HL-60 (cell line): ENCODE measurements at regions not wholly inside any gene's neighbourhood (a gene's known extent, or its start where the extent isn't known, plus 50 kb on each side); places are given as distances from the start of the nearest gene placed in this dataset.

Experiments used
- DNase-seq, 2 experiments: peaks; one replicate each; pipeline ENCODE4 v3.0.0-alpha.2; 2010 to 2020; ENCODE audit warnings: low read depth in 1 of 2, low spot score in 1 of 2
- H3K27ac ChIP-seq: fragments of 250-450 bp; sonication (Bioruptor Pico); replicated peaks from 2 replicates; pipeline ENCODE4 v1.5.1; 2020; ENCODE audit warnings: mild to moderate bottlenecking, moderate library complexity
- H3K27me3 ChIP-seq: fragments of 250-450 bp; sonication (Bioruptor Pico); 2 replicates; pipeline ENCODE4 v1.5.1; 2021; ENCODE audit warnings: mild to moderate bottlenecking, moderate library complexity; ENCODE audit not compliant: insufficient read depth, poor library complexity, severe bottlenecking
- H3K4me3 ChIP-seq: replicated peaks from 2 replicates; pipeline ENCODE4 v1.5.1; 2011; ENCODE audit warnings: mild to moderate bottlenecking, control low read depth, low read length; ENCODE audit not compliant: insufficient read depth
- CTCF ChIP-seq: IDR thresholded peaks from one replicate; pipeline ENCODE4 v1.5.1; 2011; ENCODE audit warnings: low read length, control low read depth, inconsistent platforms; ENCODE audit not compliant: insufficient read depth
- GABPA ChIP-seq: IDR thresholded peaks from 2 replicates; pipeline ENCODE4 v1.6.1; 2012; ENCODE audit warnings: low read depth
- POLR2AphosphoS5 ChIP-seq: IDR thresholded peaks from 2 replicates; pipeline ENCODE4 v1.6.1; 2012; ENCODE audit warnings: low read depth
- REST ChIP-seq: IDR thresholded peaks from 2 replicates; pipeline ENCODE4 v1.6.1; 2012; ENCODE audit warnings: low read depth; ENCODE audit not compliant: insufficient replicate concordance
- SPI1 ChIP-seq: IDR thresholded peaks from 2 replicates; pipeline ENCODE4 v1.6.1; 2012; ENCODE audit warnings: low read depth, mild to moderate bottlenecking, borderline replicate concordance

GRCh38 chr2:176854878-176855277 is 357.7 kb upstream of the HNRNPA3 start:
- peaks cover 2% of the 10 kb centered on the region for H3K27me3 ChIP-seq
- no peak for DNase-seq
- no peak overlapping the region for H3K4me3 ChIP-seq
- no peak for TF ChIP-seq GABPA
- TF ChIP-seq CTCF = no peak
- TF ChIP-seq POLR2AphosphoS5 = no peak
- no peak for TF ChIP-seq SPI1
- no peak for TF ChIP-seq REST
- no peak overlapping the region for H3K27ac ChIP-seq

- TF ChIP-seq POLR2AphosphoS5 = no peak
- no peak for TF ChIP-seq SPI1
- Histone ChIP-seq H3K4me3 (no peak overlapping the region), H3K27ac (no peak overlapping the region), H3K27me3 (peaks cover 2% of the 10 kb centered on the region)
- no peak for DNase-seq
These were observed 355.9 kb upstream of the HNRNPA3 start for GRCh38 chr2:176856683-176857082.

- Histone ChIP-seq H3K27me3 (peaks cover 2% of the 10 kb centered on the region), H3K4me3 (no peak overlapping the region), H3K27ac (no peak overlapping the region)
- no peak for DNase-seq
- TF ChIP-seq SPI1 (peak; percentile 8; the same call in 1 of the 2 replicates), GABPA (no peak)
These were observed 347.3 kb upstream of the HNRNPA3 start for GRCh38 chr2:176865336-176865735.

DNA sequence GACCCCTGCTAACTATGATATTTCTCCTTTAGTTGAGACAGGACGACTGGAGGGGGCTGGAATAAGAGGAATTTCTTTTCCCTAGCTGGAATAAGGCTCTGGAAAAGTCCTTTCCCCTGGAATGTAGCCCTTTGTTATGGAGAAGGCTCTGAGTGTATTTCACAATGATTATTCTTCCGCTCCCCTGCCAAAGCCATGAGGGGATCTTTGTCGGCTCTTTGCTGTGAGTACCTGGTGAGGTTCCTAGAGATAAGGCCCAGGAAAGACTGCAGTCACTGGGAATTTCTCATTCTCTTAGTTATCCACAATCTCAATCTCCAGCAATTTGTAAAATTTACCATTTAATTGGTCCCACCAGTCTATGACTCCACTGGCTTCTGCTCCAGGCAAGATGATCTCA is 340.2 kb upstream of the HNRNPA3 start:
- no peaks in the 10 kb centered on the region for H3K27me3 ChIP-seq
- TF ChIP-seq GABPA (no peak), SPI1 (no peak), POLR2AphosphoS5 (no peak), CTCF (no peak), REST (no peak)
- DNase-seq = no peak
- no peak overlapping the region for H3K4me3 ChIP-seq
- H3K27ac ChIP-seq = no peak overlapping the region

DNA sequence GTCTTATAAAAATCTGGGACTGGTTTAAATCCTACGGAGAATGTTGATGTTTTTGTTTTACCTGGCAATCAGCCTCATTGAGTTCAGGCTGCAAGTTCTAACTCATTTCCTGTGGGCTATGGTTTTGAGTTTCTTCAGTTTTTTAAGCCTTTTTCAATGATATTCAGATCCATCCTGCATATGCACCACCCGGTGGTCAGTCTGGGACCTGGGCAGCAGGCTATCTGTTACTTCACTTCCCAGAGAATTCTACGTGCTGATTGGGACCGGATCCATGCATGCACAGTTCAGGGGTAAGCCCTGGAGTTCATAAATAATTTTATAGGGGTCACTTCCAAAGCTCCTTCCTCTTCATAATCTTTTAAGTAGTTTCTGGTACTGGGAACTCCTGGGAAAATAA is 339.2 kb upstream of the HNRNPA3 start:
- no peak for DNase-seq
- Histone ChIP-seq H3K27me3 (no peaks in the 10 kb centered on the region), H3K4me3 (no peak overlapping the region), H3K27ac (no peak overlapping the region)
- no peak for TF ChIP-seq REST
- no peak for TF ChIP-seq GABPA
- no peak for TF ChIP-seq POLR2AphosphoS5
- TF ChIP-seq CTCF = no peak
- TF ChIP-seq SPI1 = no peak
